Upper lobe of right lung (tissue), 1 donor: ENCODE measurements at regions not wholly inside any gene's neighbourhood (a gene's known extent, or its start where the extent isn't known, plus 50 kb on each side); places are given as distances from the start of the nearest gene placed in this dataset.
A peak's percentile ranks its signal among the peaks of the same experiment; 100 is the strongest.

Experiments
- ATAC-seq: fragments of 200-7000 bp; cut with Tn5 transposase; one replicate; pipeline ENCODE4 v1.9.1; 2020; ENCODE audit warnings: mild to moderate bottlenecking, moderate library complexity
- DNase-seq: peaks from one replicate; pipeline ENCODE4 v3.0.0-alpha.2; 2020
- H3K27ac ChIP-seq: fragments of 200-600 bp; one replicate; pipeline ENCODE4 v1.8.0; 2022
- H3K27me3 ChIP-seq: fragments of 200-600 bp; one replicate; pipeline ENCODE4 v1.8.0; 2022; ENCODE audit warnings: mild to moderate bottlenecking
- H3K36me3 ChIP-seq: fragments of 200-600 bp; one replicate; pipeline ENCODE4 v1.8.0; 2022
- H3K4me1 ChIP-seq: fragments of 200-600 bp; one replicate; pipeline ENCODE4 v1.8.0; 2022
- H3K4me3 ChIP-seq: fragments of 200-600 bp; one replicate; pipeline ENCODE4 v1.8.0; 2022; ENCODE audit warnings: mild to moderate bottlenecking
- H3K9me3 ChIP-seq: fragments of 200-600 bp; one replicate; pipeline ENCODE4 v1.8.0; 2022
- CTCF ChIP-seq: fragments of 200-600 bp; IDR thresholded peaks from one replicate; pipeline ENCODE4 v1.8.0; 2022; ENCODE audit warnings: antibody characterized with exemption
- intact Hi-C: fragments of 100-400 bp; cut with DNase I; formaldehyde crosslinking; loops from one replicate; pipeline ENCODE4 v1.11.0; 2022
- donor health status: DM: no; HTN: yes; CAD: no; lungs with severe emphysema.

GRCh38 chr6:754202-754601, 61.3 kb upstream of the EXOC2 start:
- H3K27me3 ChIP-seq: no peaks in the 10 kb centered on the region
- TF ChIP-seq CTCF: no peak
- DNase-seq: no peak
- H3K36me3 ChIP-seq: no peaks in the 10 kb centered on the region
- no peak overlapping the region for H3K27ac ChIP-seq
- no peak overlapping the region for H3K4me3 ChIP-seq
- H3K9me3 ChIP-seq: no peaks in the 10 kb centered on the region
- intact Hi-C loops: no loop called here
- H3K4me1 ChIP-seq: no peaks in the 10 kb centered on the region
- no peak for ATAC-seq

DNA sequence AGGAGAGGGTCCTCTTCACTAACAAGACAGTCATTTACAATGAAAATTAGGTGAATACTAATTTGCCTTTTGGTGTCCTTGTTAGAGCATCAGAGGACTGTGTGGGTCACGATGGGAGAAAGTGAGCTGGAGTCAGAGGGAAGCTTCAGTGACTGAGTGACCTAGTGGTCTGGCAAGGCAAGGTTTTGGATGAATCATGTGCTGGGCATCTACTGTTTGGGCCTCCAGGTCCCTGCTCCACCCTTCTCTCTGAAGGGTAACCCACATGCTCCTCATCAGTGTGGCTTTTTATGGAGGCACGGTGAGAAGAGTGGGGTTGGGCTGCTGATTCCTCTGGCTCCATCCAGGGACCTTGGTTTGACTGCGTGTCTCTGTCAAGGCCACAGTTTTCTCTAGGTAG, 60.5 kb upstream of the EXOC2 start:
- DNase-seq (no peak), ATAC-seq (no peak)
- H3K9me3 ChIP-seq: no peaks in the 10 kb centered on the region
- intact Hi-C loops: no loop called here
- no peak overlapping the region for H3K27ac ChIP-seq
- H3K4me1 ChIP-seq: no peaks in the 10 kb centered on the region
- no peaks in the 10 kb centered on the region for H3K36me3 ChIP-seq
- TF ChIP-seq CTCF: no peak
- no peak overlapping the region for H3K4me3 ChIP-seq
- no peaks in the 10 kb centered on the region for H3K27me3 ChIP-seq

DNA sequence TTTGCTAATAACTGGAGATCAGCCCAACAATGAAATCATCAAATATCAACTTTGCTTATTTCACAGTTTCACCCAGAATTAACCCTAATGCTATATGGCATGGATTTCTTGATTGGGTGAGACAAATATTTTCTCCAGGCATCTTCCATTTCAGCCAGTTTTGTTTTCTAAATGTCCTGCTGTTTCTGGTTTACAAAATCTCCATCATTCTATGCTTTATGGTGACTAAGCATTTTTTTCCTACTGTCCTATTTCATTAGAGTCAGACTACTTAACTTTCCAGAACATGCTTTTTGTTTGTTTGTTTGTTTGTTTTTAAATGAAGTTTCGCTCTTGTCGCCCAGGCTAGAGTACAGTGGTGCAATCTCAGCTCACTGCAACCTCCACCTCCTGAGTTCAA, 59.5 kb upstream of the EXOC2 start:
- Histone ChIP-seq H3K4me3 (no peak overlapping the region), H3K9me3 (no peaks in the 10 kb centered on the region), H3K27ac (no peak overlapping the region), H3K36me3 (no peaks in the 10 kb centered on the region), H3K27me3 (no peaks in the 10 kb centered on the region), H3K4me1 (no peaks in the 10 kb centered on the region)
- TF ChIP-seq CTCF: no peak
- intact Hi-C loops: no loop called here
- ATAC-seq: no peak
- DNase-seq: no peak

DNA sequence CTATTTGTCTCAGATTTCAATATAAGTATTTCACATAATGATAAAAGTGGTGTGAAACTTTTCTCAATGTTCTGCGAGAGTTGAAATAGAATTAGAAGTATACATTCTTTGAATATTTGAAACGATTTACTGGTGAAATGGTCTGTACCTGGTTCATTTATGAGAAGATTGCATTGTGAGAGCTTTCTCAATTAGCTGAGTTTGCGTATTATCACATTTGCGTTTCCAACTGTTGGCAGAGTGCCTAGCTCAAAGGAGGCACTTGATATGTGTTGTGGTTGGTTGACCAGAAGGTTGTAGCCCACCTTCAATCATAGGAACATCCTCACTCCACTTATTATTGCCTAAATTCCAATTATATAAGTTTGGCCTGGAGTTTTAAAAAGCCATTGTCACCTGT, 58.8 kb upstream of the EXOC2 start:
- H3K36me3 ChIP-seq: no peaks in the 10 kb centered on the region
- no peak overlapping the region for H3K4me3 ChIP-seq
- no peak for TF ChIP-seq CTCF
- H3K9me3 ChIP-seq: no peaks in the 10 kb centered on the region
- no peak for ATAC-seq
- no peaks in the 10 kb centered on the region for H3K4me1 ChIP-seq
- no peak overlapping the region for H3K27ac ChIP-seq
- intact Hi-C loops: no loop called here
- DNase-seq: no peak
- H3K27me3 ChIP-seq: no peaks in the 10 kb centered on the region

- intact Hi-C loops: no loop called here
- no peaks in the 10 kb centered on the region for H3K9me3 ChIP-seq
- no peaks in the 10 kb centered on the region for H3K27me3 ChIP-seq
- TF ChIP-seq CTCF: no peak
- H3K4me1 ChIP-seq: no peaks in the 10 kb centered on the region
- no peak for DNase-seq
- H3K4me3 ChIP-seq: no peak overlapping the region
- ATAC-seq: no peak
- peak overlapping the region; percentile 32 for H3K27ac ChIP-seq
- no peaks in the 10 kb centered on the region for H3K36me3 ChIP-seq
These were observed 55.0 kb upstream of the EXOC2 start for GRCh38 chr6:747921-748320.

DNA sequence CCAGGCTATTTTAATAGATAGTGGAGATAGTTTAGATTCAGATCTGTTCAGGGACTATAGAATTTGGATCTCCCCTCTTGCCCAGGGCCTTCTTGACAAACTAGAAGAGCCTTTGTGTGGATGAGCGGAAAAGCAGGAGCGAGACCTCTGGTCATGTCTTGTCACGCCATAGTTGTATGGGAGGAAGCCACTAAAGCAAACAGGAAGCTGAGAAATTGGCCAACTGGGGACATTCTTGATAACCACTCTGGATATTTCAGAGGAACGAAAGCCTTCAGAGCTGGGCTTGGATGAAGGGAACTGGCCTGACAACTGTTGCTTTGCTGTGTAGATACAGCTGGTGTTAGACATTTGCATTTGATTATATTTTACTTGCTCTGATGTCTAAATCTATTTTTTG, 54.1 kb upstream of the EXOC2 start:
- no peaks in the 10 kb centered on the region for H3K4me1 ChIP-seq
- no peak for DNase-seq
- intact Hi-C loops: no loop called here
- H3K27me3 ChIP-seq: no peaks in the 10 kb centered on the region
- H3K4me3 ChIP-seq: no peak overlapping the region
- TF ChIP-seq CTCF: no peak
- no peak for ATAC-seq
- H3K27ac ChIP-seq: peak overlapping the region; percentile 32
- H3K9me3 ChIP-seq: no peaks in the 10 kb centered on the region
- H3K36me3 ChIP-seq: no peaks in the 10 kb centered on the region
